B cell (primary cell): ENCODE measurements at regions not wholly inside any gene's neighbourhood (a gene's known extent, or its start where the extent isn't known, plus 50 kb on each side); places are given as distances from the start of the nearest gene placed in this dataset.

Experiments
- ATAC-seq: fragments of 200-7000 bp; cut with Tn5 transposase; one replicate; pipeline ENCODE4 v1.10.0; 2021; ENCODE audit warnings: low read depth, mild to moderate bottlenecking, moderate number of reproducible peaks, moderate library complexity
- CTCF ChIA-PET: fragments of 350-600 bp; sonication (Branson Sonifier 250); formaldehyde crosslinking; loops from one replicate; lab custom pipeline; 2021; ENCODE audit warnings: antibody characterized with exemption, inconsistent platforms; lab: Charles Lee
- POLR2A ChIA-PET: fragments of 350-600 bp; sonication (Branson Sonifier 250); formaldehyde crosslinking; loops from one replicate; lab custom pipeline; 2021; ENCODE audit warnings: antibody characterized with exemption; lab: Charles Lee
- DNase-seq: peaks from one replicate; pipeline ENCODE4 v3.0.0; 2013
- H2AFZ ChIP-seq: 2 replicates; pipeline ENCODE4 v1.6.1; 2012; ENCODE audit warnings: mild to moderate bottlenecking, low read depth, low read length; ENCODE audit not compliant: insufficient read depth, poor library complexity, severe bottlenecking
- H3K27ac ChIP-seq, 2 donors: 1 replicate in 1 of 2; 2 replicates in 1 of 2; pipeline ENCODE4 v1.5.1; 2012 to 2013; ENCODE audit warnings: low read length in 2 of 2, mild to moderate bottlenecking in 2 of 2, moderate library complexity in 1 of 2
- H3K27me3 ChIP-seq, 4 experiments: fragments of 200-600 bp in 1 of 4; sonication (generic) in 1 of 4; replicated peaks in 1 of 4; 1 replicate in 2 of 4; 2 replicates in 2 of 4; pipeline versions ENCODE4 v1.6.1 to v1.7.0; 2013 to 2016; ENCODE audit warnings: low read length in 3 of 4, mild to moderate bottlenecking in 2 of 4, mixed read lengths in 1 of 4, moderate library complexity in 1 of 4; ENCODE audit not compliant: insufficient read depth in 4 of 4, control insufficient read depth in 3 of 4; ENCODE audit errors: control extremely low read depth in 1 of 4
- H3K36me3 ChIP-seq, 2 experiments: replicated peaks in 1 of 2; 1 replicate in 1 of 2; 2 replicates in 1 of 2; pipeline versions ENCODE4 v1.6.1 to v1.7.1; 2013; ENCODE audit warnings: low read length in 1 of 2; ENCODE audit not compliant: insufficient read depth in 2 of 2, control insufficient read depth in 1 of 2; ENCODE audit errors: control extremely low read depth in 1 of 2, extremely low read depth in 1 of 2
- H3K4me1 ChIP-seq, 2 donors: fragments of 200-600 bp in 1 of 2; sonication (generic) in 1 of 2; 1 replicate in 1 of 2; 2 replicates in 1 of 2; pipeline versions ENCODE4 v1.5.1 to v1.6.1; 2013 to 2017; ENCODE audit warnings: low read length in 2 of 2; ENCODE audit not compliant: control insufficient read depth in 2 of 2, insufficient read depth in 2 of 2
- H3K4me2 ChIP-seq: replicated peaks from 2 replicates; pipeline ENCODE3; 2012; ENCODE audit warnings: mild to moderate bottlenecking, low read depth, low read length; ENCODE audit not compliant: poor library complexity, severe bottlenecking
- H3K4me3 ChIP-seq, 5 experiments: fragments of 200-600 bp in 1 of 5; sonication (generic) in 1 of 5; 1 replicate in 3 of 5; 2 replicates in 2 of 5; pipeline versions ENCODE4 v1.5.1 to v1.7.0; 2011 to 2016; ENCODE audit warnings: low read length in 4 of 5, mild to moderate bottlenecking in 4 of 5, low read depth in 2 of 5, control low read depth in 1 of 5, moderate library complexity in 1 of 5; ENCODE audit not compliant: insufficient read depth in 1 of 5; ENCODE audit errors: control extremely low read depth in 1 of 5, extremely low read depth in 1 of 5
- H3K79me2 ChIP-seq: fragments of 200-600 bp; sonication (generic); one replicate; pipeline ENCODE4 v1.6.0; 2016; ENCODE audit warnings: low read length; ENCODE audit not compliant: control insufficient read depth, insufficient read depth
- H3K9ac ChIP-seq: fragments of 200-600 bp; sonication (generic); 2 replicates; pipeline ENCODE4 v1.6.1; 2017; ENCODE audit warnings: mild to moderate bottlenecking, low read length, moderate library complexity
- H3K9me3 ChIP-seq, 3 donors: one replicate each; pipeline versions ENCODE4 v1.6.1 to v1.7.1; 2013; ENCODE audit warnings: low read length in 2 of 3; ENCODE audit not compliant: control insufficient read depth in 2 of 3, insufficient read depth in 1 of 3; ENCODE audit errors: control extremely low read depth in 1 of 3
- H4K20me1 ChIP-seq: 2 replicates; pipeline ENCODE4 v1.6.0; 2012; ENCODE audit warnings: mild to moderate bottlenecking, low read length; ENCODE audit not compliant: insufficient read depth, control insufficient read depth, poor library complexity, severe bottlenecking
- H3K27ac Mint-ChIP-seq: one replicate; pipeline ENCODE4 v1.8.0; 2021; ENCODE audit warnings: mixed read lengths
- H3K27me3 Mint-ChIP-seq: one replicate; pipeline ENCODE4 v1.8.0; 2021; ENCODE audit warnings: mixed read lengths
- H3K4me1 Mint-ChIP-seq: one replicate; pipeline ENCODE4 v1.8.0; 2021; ENCODE audit warnings: mixed read lengths
- H3K4me3 Mint-ChIP-seq: one replicate; pipeline ENCODE4 v1.8.0; 2021; ENCODE audit warnings: mixed read lengths
- H3K9me3 Mint-ChIP-seq: one replicate; pipeline ENCODE4 v1.8.0; 2022; ENCODE audit warnings: mixed read lengths; ENCODE audit not compliant: insufficient read depth
- CTCF ChIP-seq: fragments of 200-600 bp; IDR thresholded peaks from one replicate; pipeline ENCODE4 v1.8.0; 2022; ENCODE audit warnings: antibody characterized with exemption, mild to moderate bottlenecking
- EZH2 ChIP-seq: IDR thresholded peaks from 2 replicates; pipeline ENCODE4 v1.6.1; 2012; ENCODE audit warnings: borderline replicate concordance, low read depth, mild to moderate bottlenecking, moderate library complexity, low read length; ENCODE audit not compliant: insufficient read depth, poor library complexity, severe bottlenecking
- WGBS: methylation state at CpG from one replicate; pipeline ENCODE4 v1.1.5; 2013; ENCODE audit warnings: missing lambda C conversion rate; ENCODE audit not compliant: insufficient coverage; 5-methylcytosine and 5-hydroxymethylcytosine counted together
- intact Hi-C: fragments of 100-400 bp; cut with micrococcal nuclease; formaldehyde crosslinking; loops from one replicate; pipeline ENCODE4 v1.10.0; 2022

GRCh38 chr12:96091833-96092232, 56.4 kb upstream of the LTA4H start:
- H3K4me1 Mint-ChIP-seq = peaks cover 19% of the 10 kb centered on the region
- ChIA-PET CTCF (no interaction called here), POLR2A (no interaction called here)
- no peak for ATAC-seq
- no peak overlapping the region for H3K4me2 ChIP-seq
- H3K27me3 Mint-ChIP-seq = no peaks in the 10 kb centered on the region
- no peaks in the 10 kb centered on the region for H3K79me2 ChIP-seq
- no peak overlapping the region for H3K9ac ChIP-seq
- no peaks in the 10 kb centered on the region for H3K36me3 ChIP-seq
- H3K9me3 ChIP-seq = peaks cover 0 to 20% (median 4%) of the 10 kb centered on the region in 3 donors
- WGBS = no CpG with 5 or more reads among the region's 1 CpG
- no peak overlapping the region for H3K27ac ChIP-seq
- no peak overlapping the region for H3K27ac Mint-ChIP-seq
- DNase-seq = no peak
- H3K4me3 Mint-ChIP-seq = no peak overlapping the region
- H3K9me3 Mint-ChIP-seq = peaks cover 12% of the 10 kb centered on the region
- TF ChIP-seq CTCF (no peak), EZH2 (no peak)
- no peak overlapping the region for H2AFZ ChIP-seq
- H3K4me3 ChIP-seq = no peak overlapping the region
- intact Hi-C loops = no loop called here
- H3K27me3 ChIP-seq = no peaks in the 10 kb centered on the region
- H4K20me1 ChIP-seq = no peaks in the 10 kb centered on the region
- H3K4me1 ChIP-seq = peaks cover 8 to 11% of the 10 kb centered on the region in 2 donors

GRCh38 chr12:96093543-96094196, 58.3 kb upstream of the LTA4H start:
- no peaks in the 10 kb centered on the region for H3K27me3 Mint-ChIP-seq

More at GRCh38 chr12:96093543-96094196, 58.3 kb upstream of the LTA4H start:
- H3K79me2 ChIP-seq = no peaks in the 10 kb centered on the region
- H3K4me1 ChIP-seq = peaks cover 8 to 11% of the 10 kb centered on the region in 2 donors
- H3K27ac ChIP-seq = no peak overlapping the region
- H3K36me3 ChIP-seq = no peaks in the 10 kb centered on the region
- no peak overlapping the region for H2AFZ ChIP-seq
- Mint-ChIP-seq H3K9me3 (peaks cover 10% of the 10 kb centered on the region), H3K4me3 (no peak overlapping the region), H3K4me1 (peaks cover 22% of the 10 kb centered on the region), H3K27ac (no peak overlapping the region)
- intact Hi-C loops = no loop called here
- CTCF ChIA-PET = no interaction called here
- no peaks in the 10 kb centered on the region for H3K27me3 ChIP-seq
- no peak overlapping the region for H3K4me2 ChIP-seq
- WGBS = 66% methylated on average over 4 of the region's 6 CpGs
- H3K9ac ChIP-seq = no peak overlapping the region
- POLR2A ChIA-PET = no interaction called here
- ATAC-seq (no peak), DNase-seq (no peak)
- peaks cover 0 to 12% (median 4%) of the 10 kb centered on the region in 3 donors for H3K9me3 ChIP-seq
- H4K20me1 ChIP-seq = no peaks in the 10 kb centered on the region
- no peak for TF ChIP-seq CTCF
- no peak for TF ChIP-seq EZH2
- H3K4me3 ChIP-seq = no peak overlapping the region
